ENCODE measurements at regions not wholly inside any gene's neighbourhood (a gene's known extent, or its start where the extent isn't known, plus 50 kb on each side); places are given as distances from the start of the nearest gene placed in this dataset.
"Not testable (repeated sequence)": the region's sequence is repeated elsewhere in the genome, so short reads cannot be mapped to it uniquely, and the experiment has no call there.

DNA sequence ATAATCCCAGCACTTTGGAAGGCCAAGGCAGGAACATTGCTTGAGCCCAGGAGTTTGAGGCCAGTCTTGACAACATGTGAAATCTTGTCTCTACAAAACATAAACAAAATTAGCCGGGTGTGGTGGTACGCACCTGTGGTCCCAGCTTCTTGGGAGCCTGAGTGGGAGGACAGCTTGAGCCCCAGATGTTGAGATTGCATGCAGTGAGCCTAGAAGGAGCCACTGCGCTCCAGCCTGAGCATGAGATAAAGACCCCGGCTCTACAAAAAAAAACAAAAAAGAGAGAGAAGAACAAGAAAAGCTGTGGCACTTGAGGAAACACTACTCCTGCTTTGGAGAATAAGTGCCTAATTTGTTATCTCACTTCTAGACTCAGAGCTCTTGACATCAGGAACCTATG lies 146.6 kb downstream of the GLUL start:
- no peak for DNase-seq (ENCODE audit: extremely low spot score)
- 93% methylated on average over 4 of the region's 4 CpGs for WGBS
- H3K27ac ChIP-seq (ENCODE audit: low read depth) = no peak overlapping the region
- no peaks in the 10 kb centered on the region for H3K36me3 ChIP-seq (ENCODE audit: insufficient read depth)
- H3K4me3 ChIP-seq (ENCODE audit: low read depth, low read length) = no peak overlapping the region
- H3K4me1 ChIP-seq (ENCODE audit: insufficient read depth) = no peaks in the 10 kb centered on the region

DNA sequence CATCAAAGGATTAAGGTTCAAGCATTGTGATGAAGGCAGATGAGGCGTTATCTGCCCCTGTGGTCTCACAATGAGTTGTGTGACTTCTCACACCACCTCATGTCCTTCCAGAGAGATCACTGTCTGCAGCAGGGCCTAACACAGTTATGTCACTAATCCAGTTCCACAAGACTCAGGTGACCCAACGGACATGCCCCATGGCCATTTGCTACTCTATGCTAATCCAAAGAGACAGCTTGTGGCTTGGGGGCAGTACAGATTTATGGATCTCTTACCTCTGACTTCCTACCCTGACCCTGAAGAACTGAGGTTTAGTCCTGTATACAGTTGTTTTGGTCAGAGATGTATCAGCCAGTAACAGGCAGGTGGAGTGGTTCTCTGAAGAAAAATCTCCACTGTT lies 147.1 kb downstream of the GLUL start:
- 88% methylated on average over 2 of the region's 2 CpGs for WGBS
- Histone ChIP-seq H3K27ac (ENCODE audit: low read depth) (no peak overlapping the region), H3K4me3 (ENCODE audit: low read depth, low read length) (no peak overlapping the region), H3K4me1 (ENCODE audit: insufficient read depth) (no peaks in the 10 kb centered on the region), H3K36me3 (ENCODE audit: insufficient read depth) (no peaks in the 10 kb centered on the region)
- DNase-seq (ENCODE audit: extremely low spot score) = no peak

DNA sequence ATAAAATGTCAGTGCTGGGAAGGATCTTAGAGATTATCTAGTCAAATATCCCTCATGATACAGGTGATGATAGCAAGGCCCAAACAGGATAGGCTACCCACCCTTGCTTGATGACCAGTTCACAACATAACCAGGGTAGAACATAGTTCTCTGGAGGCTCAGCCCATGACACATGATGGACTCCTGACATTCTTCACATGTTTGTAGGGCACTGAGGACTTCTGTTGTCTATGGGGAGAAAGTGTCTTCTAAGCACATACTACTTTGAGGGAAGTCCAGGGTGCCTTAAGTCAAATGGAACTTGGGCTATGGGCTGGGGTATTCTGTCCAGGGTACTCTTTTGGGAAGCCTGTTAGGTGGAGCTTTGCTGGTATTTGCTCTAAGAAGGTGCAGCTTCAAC lies 148.9 kb downstream of the GLUL start:
- no peak for DNase-seq (ENCODE audit: extremely low spot score)
- no peaks in the 10 kb centered on the region for H3K36me3 ChIP-seq (ENCODE audit: insufficient read depth)
- H3K27ac ChIP-seq (ENCODE audit: low read depth) = no peak overlapping the region
- H3K4me3 ChIP-seq (ENCODE audit: low read depth, low read length) = no peak overlapping the region
- no peaks in the 10 kb centered on the region for H3K4me1 ChIP-seq (ENCODE audit: insufficient read depth)

DNA sequence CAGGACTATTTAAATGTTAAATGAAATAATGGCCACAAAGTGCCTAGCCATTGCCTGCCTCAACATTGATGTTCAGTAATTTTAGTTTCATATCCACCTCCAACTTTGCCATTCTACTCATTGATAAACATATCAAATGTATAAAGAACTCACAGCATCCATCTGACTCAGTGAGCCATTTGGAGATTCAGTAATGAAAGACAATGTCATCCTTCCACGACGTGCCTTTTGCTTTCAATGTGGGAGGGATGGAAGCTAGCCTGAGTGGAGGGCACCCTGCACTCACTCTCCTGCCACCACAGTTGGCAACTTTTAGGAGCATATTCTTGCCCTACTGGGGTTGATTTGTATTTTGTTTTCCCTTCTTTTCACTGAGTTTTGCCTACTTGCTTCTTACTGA lies 151.5 kb downstream of the GLUL start:
- H3K27ac ChIP-seq (ENCODE audit: low read depth) = no peak overlapping the region
- DNase-seq (ENCODE audit: extremely low spot score) = no peak
- H3K4me3 ChIP-seq (ENCODE audit: low read depth, low read length) = no peak overlapping the region
- WGBS = 64% methylated on average over 2 of the region's 2 CpGs
- H3K4me1 ChIP-seq (ENCODE audit: insufficient read depth) = no peaks in the 10 kb centered on the region
- no peaks in the 10 kb centered on the region for H3K36me3 ChIP-seq (ENCODE audit: insufficient read depth)

DNA sequence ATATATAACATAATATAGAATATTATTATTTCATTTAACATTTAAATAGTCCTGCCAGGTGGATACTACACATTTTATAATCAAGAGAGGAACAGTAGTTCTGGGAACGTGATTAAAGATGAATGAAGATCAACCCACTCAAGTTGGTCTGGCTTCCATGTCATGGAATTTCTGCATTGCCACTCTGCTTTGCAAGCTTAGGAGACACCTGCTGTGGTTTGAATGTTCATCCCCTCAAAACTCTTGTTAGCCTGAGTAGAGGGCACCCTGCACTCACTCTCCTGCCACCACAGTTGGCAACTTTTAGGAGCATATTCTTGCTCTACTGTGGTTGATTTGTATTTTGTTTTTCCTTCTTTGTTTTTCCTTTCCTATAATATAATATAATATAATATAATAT lies 153.2 kb downstream of the GLUL start:
- Histone ChIP-seq H3K4me3 (ENCODE audit: low read depth, low read length) (no peak overlapping the region), H3K4me1 (ENCODE audit: insufficient read depth) (no peaks in the 10 kb centered on the region), H3K27ac (ENCODE audit: low read depth) (no peak overlapping the region), H3K36me3 (ENCODE audit: insufficient read depth) (no peaks in the 10 kb centered on the region)
- no peak for DNase-seq (ENCODE audit: extremely low spot score)
- WGBS = 87% methylated on average over 1 of the region's 1 CpG

DNA sequence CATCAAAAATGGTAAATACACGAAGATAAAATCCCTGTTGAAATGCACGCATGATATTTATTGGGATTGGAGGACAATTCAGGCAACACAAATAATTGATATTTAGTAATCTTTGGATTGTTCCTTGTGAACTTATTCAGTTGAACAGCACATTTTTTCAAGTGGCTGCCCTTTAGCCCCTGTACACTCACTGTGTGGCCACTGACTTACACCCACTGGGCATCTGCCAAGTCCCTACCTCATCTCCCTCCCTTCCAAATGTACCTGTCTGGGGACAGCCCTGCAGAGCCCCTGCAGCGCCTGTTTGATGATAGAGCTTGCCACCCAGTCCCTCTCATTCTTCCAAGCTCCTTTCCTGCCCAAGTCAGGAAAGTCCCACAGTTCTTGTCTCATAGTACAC lies 154.3 kb downstream of the GLUL start:
- Histone ChIP-seq H3K4me3 (ENCODE audit: low read depth, low read length) (no peak overlapping the region), H3K27ac (ENCODE audit: low read depth) (no peak overlapping the region)
- WGBS = 90% methylated on average over 3 of the region's 3 CpGs

DNA sequence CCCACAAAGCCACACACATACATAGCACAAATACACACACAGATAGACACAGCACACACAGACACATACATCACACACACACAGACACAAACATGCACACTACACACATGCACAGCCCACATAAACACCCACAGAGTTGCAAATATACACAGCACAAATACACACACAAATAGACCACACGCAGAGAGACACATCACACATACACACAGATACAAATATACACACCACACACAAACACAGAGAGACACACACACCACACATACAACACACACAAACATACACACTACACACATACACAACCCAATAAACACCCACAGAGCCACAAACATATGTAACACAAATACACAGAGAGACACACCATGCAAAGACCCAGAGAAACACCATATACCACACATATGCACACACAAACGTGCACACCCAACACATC lies 154.9 kb downstream of the GLUL start:
- no peaks in the 10 kb centered on the region for H3K36me3 ChIP-seq (ENCODE audit: insufficient read depth)
- 91% methylated on average over 2 of the region's 2 CpGs for WGBS
- no peak overlapping the region for H3K4me3 ChIP-seq (ENCODE audit: low read depth, low read length)
- H3K4me1 ChIP-seq (ENCODE audit: insufficient read depth) = no peaks in the 10 kb centered on the region
- no peak overlapping the region for H3K27ac ChIP-seq (ENCODE audit: low read depth)
- no peak for DNase-seq (ENCODE audit: extremely low spot score)

More for the DNA sequence above, 154.3 kb downstream of the GLUL start:
- no peak for DNase-seq (ENCODE audit: extremely low spot score)
- H3K4me1 ChIP-seq (ENCODE audit: insufficient read depth) = no peaks in the 10 kb centered on the region
- H3K36me3 ChIP-seq (ENCODE audit: insufficient read depth) = no peaks in the 10 kb centered on the region

DNA sequence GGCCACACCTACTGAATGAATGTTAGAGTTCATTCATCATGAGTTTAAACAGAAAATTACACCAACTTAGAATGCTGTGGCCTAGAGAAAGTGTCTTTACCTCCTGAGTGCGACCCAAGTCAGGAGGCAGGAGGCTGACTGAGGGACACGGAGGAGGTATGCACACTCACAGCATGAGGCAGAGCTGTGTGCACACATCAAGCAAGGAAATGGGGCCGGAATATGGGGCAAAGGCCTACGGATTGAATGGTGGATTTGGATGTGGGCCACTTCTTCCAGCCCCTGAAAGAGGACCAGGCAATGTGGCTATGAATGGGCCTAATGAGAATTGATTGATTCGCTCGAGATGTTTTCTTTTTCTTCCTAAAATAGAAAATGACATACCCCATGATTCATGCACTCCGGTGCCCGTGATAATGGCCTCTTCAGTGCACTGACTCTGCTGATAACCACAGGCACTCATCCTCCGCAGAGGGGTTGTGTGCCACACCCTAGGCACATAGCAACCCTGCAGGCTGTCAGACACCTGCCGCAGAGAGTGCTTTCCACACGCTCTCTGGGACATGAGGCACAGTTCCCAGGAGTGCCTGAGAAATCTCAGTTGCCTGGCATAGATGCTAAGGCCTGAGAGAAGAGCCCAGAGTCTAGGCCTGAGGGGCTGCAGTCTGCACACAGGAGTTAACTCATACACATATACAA lies 155.5 kb downstream of the GLUL start:
- Histone ChIP-seq H3K4me1 (ENCODE audit: insufficient read depth) (no peaks in the 10 kb centered on the region), H3K27ac (ENCODE audit: low read depth) (no peak overlapping the region), H3K4me3 (ENCODE audit: low read depth, low read length) (no peak overlapping the region), H3K36me3 (ENCODE audit: insufficient read depth) (no peaks in the 10 kb centered on the region)
- DNase-seq (ENCODE audit: extremely low spot score) = no peak
- 72% methylated on average over 11 of the region's 11 CpGs for WGBS

DNA sequence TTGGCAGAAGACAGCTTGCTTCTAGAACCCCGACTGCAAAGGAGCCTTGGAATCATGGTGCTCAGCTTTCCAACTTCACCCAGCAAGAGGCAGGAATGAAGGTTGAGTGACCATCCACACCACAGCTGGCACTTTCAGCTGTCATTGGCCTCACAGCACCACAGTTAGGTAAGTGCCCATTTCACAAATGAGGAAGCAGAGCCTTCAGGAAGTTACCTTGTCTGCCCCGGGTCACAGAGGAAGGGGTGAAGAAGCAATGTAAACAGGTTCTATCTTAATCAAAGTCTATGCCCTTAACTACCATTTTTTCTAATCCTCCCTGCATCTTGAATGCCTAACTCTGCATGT lies 156.0 kb downstream of the GLUL start:
- DNase-seq (ENCODE audit: extremely low spot score) = no peak
- WGBS = 60% methylated on average over 2 of the region's 2 CpGs
- no peak overlapping the region for H3K4me3 ChIP-seq (ENCODE audit: low read depth, low read length)
- H3K27ac ChIP-seq (ENCODE audit: low read depth) = no peak overlapping the region
- no peaks in the 10 kb centered on the region for H3K4me1 ChIP-seq (ENCODE audit: insufficient read depth)
- no peaks in the 10 kb centered on the region for H3K36me3 ChIP-seq (ENCODE audit: insufficient read depth)

DNA sequence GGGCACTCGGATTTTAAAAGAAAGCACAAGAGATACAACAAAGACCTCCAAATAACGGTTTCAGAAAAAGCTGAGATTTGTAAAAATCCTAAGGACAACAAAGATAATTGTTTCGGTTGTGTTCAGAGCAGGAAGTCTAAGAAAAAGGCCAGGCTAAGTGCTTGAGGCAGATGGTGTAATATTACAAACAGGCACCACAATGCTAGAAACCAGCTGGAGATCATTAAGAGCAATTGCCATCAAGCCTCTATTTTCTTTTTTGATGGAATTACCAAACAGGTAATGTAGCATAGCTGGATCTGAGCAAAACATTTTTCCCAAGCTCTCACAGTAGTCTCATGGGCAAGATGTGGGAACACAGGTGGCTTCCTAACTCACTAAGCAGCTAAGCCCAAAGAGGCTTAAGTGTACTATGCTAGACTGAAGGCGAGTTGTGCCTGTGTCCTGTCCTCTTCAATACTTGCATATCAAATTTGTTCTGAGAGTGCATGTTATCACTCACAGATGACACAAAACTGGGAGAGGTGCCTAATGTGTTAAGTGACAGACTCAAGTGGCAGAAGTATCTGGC lies 161.6 kb downstream of the GLUL start:
- DNase-seq (ENCODE audit: extremely low spot score) = no peak
- Histone ChIP-seq H3K27ac (ENCODE audit: low read depth) (no peak overlapping the region), H3K36me3 (ENCODE audit: insufficient read depth) (no peaks in the 10 kb centered on the region), H3K4me1 (ENCODE audit: insufficient read depth) (no peaks in the 10 kb centered on the region), H3K4me3 (ENCODE audit: low read depth, low read length) (no peak overlapping the region)
- 48% methylated on average over 4 of the region's 4 CpGs for WGBS

DNA sequence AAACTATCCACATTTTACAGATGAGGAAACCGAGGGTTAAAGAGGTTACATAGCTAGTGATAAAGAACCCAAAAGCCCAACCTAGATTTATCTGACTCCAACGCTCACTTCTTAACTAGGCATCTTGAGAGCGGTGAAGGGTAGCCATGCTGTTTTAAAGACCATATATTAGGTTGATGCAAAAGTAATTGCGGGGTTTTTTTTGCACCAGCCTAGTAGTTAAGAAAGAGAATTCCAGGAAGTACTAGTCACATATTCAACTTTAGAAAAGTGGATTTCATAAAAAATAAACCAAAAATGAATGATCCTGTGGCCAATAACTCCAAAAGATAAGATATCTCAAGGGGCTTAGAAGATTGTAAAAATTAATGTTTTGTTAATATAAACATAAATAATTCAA lies 162.1 kb downstream of the GLUL start:
- DNase-seq (ENCODE audit: extremely low spot score) = no peak
- H3K36me3 ChIP-seq (ENCODE audit: insufficient read depth) = no peaks in the 10 kb centered on the region
- H3K27ac ChIP-seq (ENCODE audit: low read depth) = no peak overlapping the region
- H3K4me1 ChIP-seq (ENCODE audit: insufficient read depth) = no peaks in the 10 kb centered on the region
- H3K4me3 ChIP-seq (ENCODE audit: low read depth, low read length) = no peak overlapping the region
- 64% methylated on average over 4 of the region's 4 CpGs for WGBS

DNA sequence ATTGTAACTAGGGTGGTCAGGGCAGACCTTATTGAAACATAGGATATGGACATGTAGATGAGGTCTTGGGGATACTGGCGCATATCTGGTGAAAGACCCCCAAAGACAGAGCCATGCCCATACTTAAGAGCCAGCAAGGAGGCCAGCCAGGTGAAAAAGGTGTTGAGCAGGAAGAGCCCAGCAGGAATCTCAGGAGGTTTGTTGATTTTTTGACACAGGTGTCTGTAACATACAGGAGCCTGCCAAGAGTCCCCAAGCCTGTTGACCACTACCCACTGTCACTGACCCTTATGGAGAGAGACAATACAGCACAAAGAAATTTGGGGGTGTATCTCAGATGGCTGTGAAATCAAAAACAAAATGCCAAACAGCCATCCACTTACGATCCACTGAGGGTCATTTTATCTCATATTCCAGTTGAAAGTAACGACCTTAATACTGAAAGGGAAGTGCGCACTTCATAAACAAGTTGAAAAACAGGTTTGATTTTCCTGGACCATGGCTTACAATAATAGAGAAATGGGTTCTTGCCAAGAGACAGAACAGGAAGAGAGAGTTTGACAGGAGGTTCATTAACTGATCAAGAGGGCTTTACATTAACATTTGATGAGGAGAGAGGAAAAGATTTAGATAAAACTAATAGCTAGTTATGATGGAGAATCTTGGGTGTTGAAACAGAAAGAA lies 163.6 kb downstream of the GLUL start:
- Histone ChIP-seq H3K27ac (ENCODE audit: low read depth) (no peak overlapping the region), H3K4me3 (ENCODE audit: low read depth, low read length) (no peak overlapping the region), H3K36me3 (ENCODE audit: insufficient read depth) (no peaks in the 10 kb centered on the region), H3K4me1 (ENCODE audit: insufficient read depth) (no peaks in the 10 kb centered on the region)
- WGBS = 70% methylated on average over 4 of the region's 4 CpGs
- no peak for DNase-seq (ENCODE audit: extremely low spot score)

DNA sequence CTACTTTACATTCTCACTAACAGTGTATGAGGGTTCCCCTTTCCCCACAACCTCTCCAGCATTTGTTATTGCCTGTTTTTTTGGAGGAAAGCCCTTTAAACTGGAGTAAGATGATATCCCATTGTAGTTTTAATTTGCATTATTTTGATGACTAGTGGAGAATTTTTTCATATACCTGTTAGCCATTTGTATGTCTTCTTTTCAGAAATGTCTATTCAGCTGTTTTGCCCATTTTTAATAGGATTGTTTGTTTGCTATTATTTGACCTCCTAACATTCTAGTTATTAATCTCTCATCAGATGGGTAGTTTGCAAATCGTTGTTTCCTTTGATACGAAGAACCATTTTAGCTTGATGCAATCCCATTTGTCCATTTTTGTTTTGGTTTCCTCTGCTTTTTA lies 165.0 kb downstream of the GLUL start:
- Histone ChIP-seq H3K27ac (ENCODE audit: low read depth) (no peak overlapping the region), H3K4me3 (ENCODE audit: low read depth, low read length) (no peak overlapping the region), H3K36me3 (ENCODE audit: insufficient read depth) (no peaks in the 10 kb centered on the region), H3K4me1 (ENCODE audit: insufficient read depth) (no peaks in the 10 kb centered on the region)
- no peak for DNase-seq (ENCODE audit: extremely low spot score)
- WGBS = 86% methylated on average over 2 of the region's 2 CpGs

DNA sequence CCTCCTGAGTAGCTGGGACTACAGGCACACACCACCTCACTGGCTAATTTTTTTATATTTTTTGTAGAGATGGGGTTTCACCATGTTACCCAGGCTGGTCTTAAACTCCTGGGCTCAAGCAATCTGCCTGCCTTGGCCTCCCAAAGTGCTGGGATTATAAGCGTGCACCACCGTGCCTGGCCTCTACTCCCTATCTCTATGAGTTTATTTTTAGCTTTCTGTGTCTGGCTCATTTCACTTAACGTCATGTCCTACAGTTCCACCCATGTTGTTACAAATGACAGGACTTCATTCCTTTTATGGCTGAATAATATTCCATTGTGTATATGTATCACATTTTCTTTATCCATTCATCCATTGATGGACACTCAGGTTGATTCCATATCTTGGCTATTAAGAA lies 164.2 kb upstream of the ZNF648 start:
- not testable (repeated sequence) for H3K27ac ChIP-seq (ENCODE audit: low read depth); DNase-seq (ENCODE audit: extremely low spot score); H3K4me3 ChIP-seq (ENCODE audit: low read depth, low read length); H3K4me1 ChIP-seq (ENCODE audit: insufficient read depth); H3K36me3 ChIP-seq (ENCODE audit: insufficient read depth)
- WGBS = 61% methylated on average over 3 of the region's 3 CpGs

All from urinary bladder (tissue), 3 donors.